DND-41 (cell line): ENCODE measurements at regions not wholly inside any gene's neighbourhood (a gene's known extent, or its start where the extent isn't known, plus 50 kb on each side); places are given as distances from the start of the nearest gene placed in this dataset.

Experiments
- ATAC-seq: fragments of 200-7000 bp; cut with Tn5 transposase; 3 replicates; pipeline ENCODE4 v1.9.1; 2021; ENCODE audit warnings: low read depth; ENCODE audit not compliant: insufficient read depth
- DNase-seq: peaks from one replicate; pipeline ENCODE4 v3.0.0-alpha.2; 2020
- H2AFZ ChIP-seq: 2 replicates; pipeline ENCODE4 v1.6.0; 2012; ENCODE audit warnings: low read depth, low read length
- H3K27ac ChIP-seq: 2 replicates; pipeline ENCODE4 v1.5.1; 2012; ENCODE audit warnings: low read length, inconsistent platforms
- H3K27me3 ChIP-seq: fragments of 200-600 bp; sonication (generic); 2 replicates; pipeline ENCODE4 v1.6.0; 2012; ENCODE audit warnings: low read length, mild to moderate bottlenecking, inconsistent platforms; ENCODE audit not compliant: insufficient read depth, poor library complexity
- H3K36me3 ChIP-seq: 2 replicates; pipeline ENCODE4 v1.5.1; 2012; ENCODE audit warnings: low read length, inconsistent platforms; ENCODE audit not compliant: insufficient read depth
- H3K4me1 ChIP-seq: 2 replicates; pipeline ENCODE4 v1.5.1; 2012; ENCODE audit warnings: mild to moderate bottlenecking, low read length; ENCODE audit not compliant: insufficient read depth
- H3K4me2 ChIP-seq: 2 replicates; pipeline ENCODE4 v1.6.0; 2012; ENCODE audit warnings: mild to moderate bottlenecking, moderate library complexity, low read length, inconsistent platforms; ENCODE audit not compliant: insufficient read depth
- H3K4me3 ChIP-seq, 2 experiments: fragments of 200-600 bp in 1 of 2; shearing (Covaris generic) in 1 of 2; 2 replicates each; pipeline ENCODE4 v1.5.1; 2012 to 2016; ENCODE audit warnings: inconsistent platforms in 2 of 2, low read length in 2 of 2, mild to moderate bottlenecking in 2 of 2, low read depth in 1 of 2, moderate library complexity in 1 of 2
- H3K79me2 ChIP-seq: 2 replicates; pipeline ENCODE4 v1.6.0; 2012; ENCODE audit warnings: low read length, inconsistent platforms; ENCODE audit not compliant: insufficient read depth
- H3K9ac ChIP-seq: 2 replicates; pipeline ENCODE4 v1.6.0; 2012; ENCODE audit warnings: low read depth, mild to moderate bottlenecking, inconsistent platforms, low read length, moderate library complexity
- H3K9me3 ChIP-seq: 2 replicates; pipeline ENCODE4 v1.5.1; 2012; ENCODE audit warnings: low read length, moderate library complexity, mild to moderate bottlenecking, inconsistent platforms; ENCODE audit not compliant: insufficient read depth, severe bottlenecking
- H4K20me1 ChIP-seq: 2 replicates; pipeline ENCODE4 v1.6.0; 2012; ENCODE audit warnings: low read length; ENCODE audit not compliant: insufficient read depth
- CTCF ChIP-seq: IDR thresholded peaks from 2 replicates; pipeline ENCODE4 v1.5.1; 2012; ENCODE audit warnings: borderline replicate concordance, low read length, moderate library complexity, mild to moderate bottlenecking; ENCODE audit not compliant: poor library complexity, severe bottlenecking; ENCODE audit errors: extremely low read depth
- EZH2 ChIP-seq: IDR thresholded peaks from 3 replicates; pipeline ENCODE4 v1.6.1; 2012; ENCODE audit warnings: borderline replicate concordance, low read depth, mild to moderate bottlenecking, moderate library complexity, low read length, inconsistent platforms; ENCODE audit not compliant: severe bottlenecking

GRCh38 chr3:24863215-24863614 is 368.6 kb upstream of the THRB start:
- Histone ChIP-seq H4K20me1 (no peaks in the 10 kb centered on the region), H3K4me3 (no peak overlapping the region), H2AFZ (no peak overlapping the region), H3K27me3 (no peaks in the 10 kb centered on the region), H3K79me2 (no peaks in the 10 kb centered on the region), H3K4me1 (no peaks in the 10 kb centered on the region), H3K4me2 (no peak overlapping the region), H3K9ac (no peak overlapping the region), H3K9me3 (no peaks in the 10 kb centered on the region), H3K36me3 (no peaks in the 10 kb centered on the region), H3K27ac (no peak overlapping the region)
- TF ChIP-seq EZH2 (no peak), CTCF (no peak)
- ATAC-seq = no peak
- DNase-seq = no peak

- Histone ChIP-seq H3K4me1 (no peaks in the 10 kb centered on the region), H3K27ac (no peak overlapping the region), H3K4me3 (no peak overlapping the region), H3K9ac (no peak overlapping the region), H3K9me3 (no peaks in the 10 kb centered on the region), H3K36me3 (no peaks in the 10 kb centered on the region), H4K20me1 (no peaks in the 10 kb centered on the region), H3K27me3 (no peaks in the 10 kb centered on the region), H3K4me2 (no peak overlapping the region), H3K79me2 (no peaks in the 10 kb centered on the region), H2AFZ (no peak overlapping the region)
- TF ChIP-seq EZH2 (no peak), CTCF (no peak)
- DNase-seq (no peak), ATAC-seq (no peak)
Observed at GRCh38 chr3:24867783-24868182, 373.1 kb upstream of the THRB start.

GRCh38 chr3:24881239-24881638 is 386.6 kb upstream of the THRB start:
- H3K27me3 ChIP-seq = no peaks in the 10 kb centered on the region
- H4K20me1 ChIP-seq = no peaks in the 10 kb centered on the region
- no peak overlapping the region for H3K9ac ChIP-seq
- no peak overlapping the region for H3K4me2 ChIP-seq
- no peak overlapping the region for H3K27ac ChIP-seq
- no peak overlapping the region for H2AFZ ChIP-seq
- ATAC-seq (no peak), DNase-seq (no peak)
- H3K9me3 ChIP-seq = no peaks in the 10 kb centered on the region
- no peaks in the 10 kb centered on the region for H3K36me3 ChIP-seq
- no peaks in the 10 kb centered on the region for H3K4me1 ChIP-seq
- no peaks in the 10 kb centered on the region for H3K79me2 ChIP-seq
- TF ChIP-seq CTCF (no peak), EZH2 (no peak)
- no peak overlapping the region for H3K4me3 ChIP-seq

- Histone ChIP-seq H3K27ac (no peak overlapping the region), H3K9me3 (no peaks in the 10 kb centered on the region), H3K4me2 (no peak overlapping the region), H3K4me3 (no peak overlapping the region), H3K4me1 (no peaks in the 10 kb centered on the region), H3K27me3 (no peaks in the 10 kb centered on the region), H2AFZ (no peak overlapping the region), H4K20me1 (no peaks in the 10 kb centered on the region), H3K79me2 (no peaks in the 10 kb centered on the region), H3K36me3 (no peaks in the 10 kb centered on the region), H3K9ac (no peak overlapping the region)
- DNase-seq (no peak), ATAC-seq (no peak)
- TF ChIP-seq CTCF (no peak), EZH2 (no peak)
Observed at GRCh38 chr3:24886501-24886900, 391.9 kb upstream of the THRB start.
